CD4-positive, alpha-beta T cell treated with Interleukin-17A for 1 hour (primary cell): ENCODE measurements at regions not wholly inside any gene's neighbourhood (a gene's known extent, or its start where the extent isn't known, plus 50 kb on each side); places are given as distances from the start of the nearest gene placed in this dataset.

Experiments used
- DNase-seq: peaks from one replicate; pipeline ENCODE4 v3.0.0-alpha.2; 2020

DNA sequence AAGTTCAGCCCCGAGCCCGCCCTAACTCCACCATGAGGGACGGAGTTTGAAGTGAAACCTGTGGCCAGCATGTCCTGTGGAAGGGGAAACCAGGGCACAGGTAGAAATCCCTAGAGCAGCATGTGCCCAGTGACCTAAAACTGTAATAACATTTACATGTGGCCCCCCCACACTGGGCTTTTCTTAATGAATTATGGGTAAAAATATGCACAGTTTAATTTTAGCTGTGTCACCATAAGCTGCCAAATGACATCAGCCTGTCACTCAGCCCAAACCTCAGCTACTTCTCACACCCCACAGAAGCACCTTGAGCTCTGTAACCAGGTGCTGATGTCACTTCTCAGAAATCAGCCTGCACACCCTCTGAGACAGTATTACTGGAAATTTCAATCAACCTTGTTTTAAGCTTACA lies 50.0 kb upstream of the SLC19A1 start:
- DNase-seq: peak; percentile 79

DNA sequence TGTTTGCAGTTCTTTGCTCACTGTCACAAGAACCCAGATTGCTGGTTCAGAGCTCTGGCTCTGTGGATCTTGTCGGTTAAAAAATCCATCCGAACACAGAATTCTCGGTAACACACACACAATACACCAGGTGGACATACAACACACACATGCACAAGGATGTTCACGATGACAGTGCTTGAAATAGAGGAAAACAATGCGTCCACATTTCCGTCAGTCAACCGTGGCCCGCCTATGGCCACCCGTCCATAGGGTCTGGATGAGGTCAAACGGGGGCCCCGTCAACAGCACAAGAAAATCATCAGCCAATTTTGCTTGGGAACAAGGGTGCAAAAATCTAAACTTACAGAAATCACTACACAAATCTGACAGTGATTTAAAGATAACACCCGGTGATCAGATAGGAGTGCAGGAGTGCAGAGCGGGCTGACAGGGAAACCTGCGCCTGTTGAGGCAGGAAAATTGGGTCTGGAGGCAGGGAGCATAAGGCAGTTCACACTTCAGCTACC lies 50.4 kb upstream of the SLC19A1 start:
- no peak for DNase-seq

DNA sequence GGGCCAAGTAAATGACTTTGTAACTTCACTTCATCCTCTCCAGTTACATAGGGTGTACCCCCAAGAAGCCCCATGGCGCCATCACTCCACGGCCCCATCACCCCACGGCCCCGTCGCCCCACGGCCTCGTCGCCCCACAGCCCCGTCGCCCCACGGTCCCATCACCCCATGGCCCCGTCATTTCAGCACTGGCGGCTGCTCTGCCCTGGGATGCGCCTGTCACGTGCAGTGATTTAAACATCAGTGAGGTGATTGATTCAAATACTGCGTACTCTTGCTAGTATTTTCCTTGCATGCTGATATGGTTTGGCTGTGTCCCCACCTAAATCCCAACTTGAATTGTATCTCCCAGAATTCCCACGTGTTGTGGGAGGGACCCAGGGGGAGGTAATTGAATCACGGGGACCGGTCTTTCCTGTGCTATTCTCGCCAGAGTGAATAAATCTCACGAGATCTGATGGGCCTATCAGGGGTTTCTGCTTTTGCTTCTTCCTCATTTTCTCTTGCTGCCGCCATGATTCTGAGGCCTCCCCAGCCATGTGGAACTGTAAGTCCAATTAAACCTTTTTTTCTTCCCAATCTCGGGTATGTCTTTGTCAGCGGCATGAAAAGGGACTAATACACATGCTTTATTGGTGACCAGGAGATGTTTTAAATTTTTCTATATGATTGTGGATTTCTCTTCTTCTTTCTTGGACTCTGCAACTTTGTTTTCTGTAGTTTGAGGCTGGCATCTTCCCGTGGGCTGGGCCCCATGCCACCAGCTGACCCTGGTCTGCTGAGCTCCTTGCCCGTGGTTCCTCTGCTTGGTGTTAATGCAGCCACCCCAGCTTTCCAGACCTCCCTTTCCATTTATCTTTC lies 50.1 kb upstream of the PCBP3 start:
- DNase-seq: no peak
